ENCODE measurements at regions not wholly inside any gene's neighbourhood (a gene's known extent, or its start where the extent isn't known, plus 50 kb on each side); places are given as distances from the start of the nearest gene placed in this dataset.

DNA sequence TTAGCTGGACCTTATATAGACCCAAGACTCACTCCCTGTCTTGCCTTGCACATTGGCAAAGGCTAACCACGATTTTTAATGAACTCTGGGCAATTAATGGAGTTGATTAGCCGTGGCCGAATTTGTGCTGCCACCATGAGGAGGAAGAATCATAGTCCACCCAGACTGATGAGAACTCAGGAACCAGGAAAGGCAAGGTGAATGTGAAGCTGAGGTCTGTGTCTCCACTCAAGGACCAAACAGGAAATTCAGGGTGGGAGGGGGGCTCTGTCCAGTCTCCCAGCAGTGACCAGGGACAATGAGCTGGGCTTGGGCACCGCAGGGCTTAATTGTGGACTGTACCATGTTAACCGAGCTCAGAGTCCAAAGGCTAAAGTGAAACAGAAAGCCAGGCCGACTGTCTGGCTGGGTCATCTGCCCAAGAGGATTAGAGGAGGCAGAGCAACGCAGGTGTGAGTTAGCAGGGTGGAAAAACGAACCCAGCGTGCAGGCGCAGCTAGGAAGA, 127.0 kb upstream of the JCAD start:
- no peak for TF ChIP-seq EZH2phosphoT487 (IDR thresholded peaks at IDR 0.05; ENCODE audit: borderline replicate concordance, low read depth, low read length)
- TF ChIP-seq, protein P1, sequence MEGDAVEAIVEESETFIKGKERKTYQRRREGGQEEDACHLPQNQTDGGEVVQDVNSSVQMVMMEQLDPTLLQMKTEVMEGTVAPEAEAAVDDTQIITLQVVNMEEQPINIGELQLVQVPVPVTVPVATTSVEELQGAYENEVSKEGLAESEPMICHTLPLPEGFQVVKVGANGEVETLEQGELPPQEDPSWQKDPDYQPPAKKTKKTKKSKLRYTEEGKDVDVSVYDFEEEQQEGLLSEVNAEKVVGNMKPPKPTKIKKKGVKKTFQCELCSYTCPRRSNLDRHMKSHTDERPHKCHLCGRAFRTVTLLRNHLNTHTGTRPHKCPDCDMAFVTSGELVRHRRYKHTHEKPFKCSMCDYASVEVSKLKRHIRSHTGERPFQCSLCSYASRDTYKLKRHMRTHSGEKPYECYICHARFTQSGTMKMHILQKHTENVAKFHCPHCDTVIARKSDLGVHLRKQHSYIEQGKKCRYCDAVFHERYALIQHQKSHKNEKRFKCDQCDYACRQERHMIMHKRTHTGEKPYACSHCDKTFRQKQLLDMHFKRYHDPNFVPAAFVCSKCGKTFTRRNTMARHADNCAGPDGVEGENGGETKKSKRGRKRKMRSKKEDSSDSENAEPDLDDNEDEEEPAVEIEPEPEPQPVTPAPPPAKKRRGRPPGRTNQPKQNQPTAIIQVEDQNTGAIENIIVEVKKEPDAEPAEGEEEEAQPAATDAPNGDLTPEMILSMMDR (conservative IDR thresholded peaks at IDR 0.05; ENCODE audit: low read length), result no peak
